ENCODE measurements at regions not wholly inside any gene's neighbourhood (a gene's known extent, or its start where the extent isn't known, plus 50 kb on each side); places are given as distances from the start of the nearest gene placed in this dataset.

DNA sequence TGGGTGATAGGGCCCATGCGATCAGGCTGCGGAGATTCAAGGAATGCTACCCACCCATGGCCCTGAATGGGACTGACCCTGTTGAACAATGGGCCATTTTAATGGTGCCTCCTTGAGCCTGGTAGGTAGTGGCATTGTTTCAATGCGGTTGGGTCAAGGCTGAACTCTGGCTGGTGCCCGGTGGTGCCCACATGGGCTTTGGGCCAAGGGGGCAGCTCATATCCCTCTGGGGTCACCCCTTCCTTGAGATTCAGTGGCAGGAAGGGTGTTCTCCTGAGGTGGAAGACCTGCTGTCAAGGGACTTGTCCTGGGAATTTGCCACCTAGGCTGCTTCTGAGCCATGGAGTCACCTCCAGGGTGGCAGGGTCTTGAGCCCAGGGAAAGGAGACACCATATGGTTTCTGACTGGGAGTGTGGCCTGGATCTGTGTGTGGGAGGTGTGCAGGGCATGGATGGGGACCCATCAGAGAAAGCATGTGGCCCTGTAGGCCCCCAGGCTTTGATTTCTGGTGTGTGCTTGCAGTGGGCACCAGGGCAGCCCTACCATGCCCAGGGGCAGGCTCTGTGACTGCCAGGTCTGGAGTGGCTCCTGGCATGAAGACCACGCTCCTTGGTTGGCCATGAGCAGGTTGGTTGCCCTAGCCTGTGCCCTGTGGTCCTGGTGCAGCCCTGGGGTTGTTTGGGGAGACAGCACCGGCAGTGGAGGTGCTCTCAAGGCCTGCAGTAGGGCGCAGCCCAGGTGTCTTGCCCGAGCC, 199.9 kb downstream of the UBE3A start:
- H3K9me3 Mint-ChIP-seq = peaks cover 39% of the 10 kb centered on the region
- H3K27ac Mint-ChIP-seq = no peak overlapping the region
- no peaks in the 10 kb centered on the region for H3K36me3 Mint-ChIP-seq (ENCODE audit: low read depth)
- TF ChIP-seq, protein P1, sequence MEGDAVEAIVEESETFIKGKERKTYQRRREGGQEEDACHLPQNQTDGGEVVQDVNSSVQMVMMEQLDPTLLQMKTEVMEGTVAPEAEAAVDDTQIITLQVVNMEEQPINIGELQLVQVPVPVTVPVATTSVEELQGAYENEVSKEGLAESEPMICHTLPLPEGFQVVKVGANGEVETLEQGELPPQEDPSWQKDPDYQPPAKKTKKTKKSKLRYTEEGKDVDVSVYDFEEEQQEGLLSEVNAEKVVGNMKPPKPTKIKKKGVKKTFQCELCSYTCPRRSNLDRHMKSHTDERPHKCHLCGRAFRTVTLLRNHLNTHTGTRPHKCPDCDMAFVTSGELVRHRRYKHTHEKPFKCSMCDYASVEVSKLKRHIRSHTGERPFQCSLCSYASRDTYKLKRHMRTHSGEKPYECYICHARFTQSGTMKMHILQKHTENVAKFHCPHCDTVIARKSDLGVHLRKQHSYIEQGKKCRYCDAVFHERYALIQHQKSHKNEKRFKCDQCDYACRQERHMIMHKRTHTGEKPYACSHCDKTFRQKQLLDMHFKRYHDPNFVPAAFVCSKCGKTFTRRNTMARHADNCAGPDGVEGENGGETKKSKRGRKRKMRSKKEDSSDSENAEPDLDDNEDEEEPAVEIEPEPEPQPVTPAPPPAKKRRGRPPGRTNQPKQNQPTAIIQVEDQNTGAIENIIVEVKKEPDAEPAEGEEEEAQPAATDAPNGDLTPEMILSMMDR (IDR thresholded peaks at IDR 0.05; ENCODE audit: unreplicated experiment in 3 of 3) = no peak
- H3K4me1 Mint-ChIP-seq = no peaks in the 10 kb centered on the region
- H3K4me3 Mint-ChIP-seq = no peak overlapping the region
- H3K27me3 Mint-ChIP-seq (ENCODE audit: low read depth) = no peaks in the 10 kb centered on the region

DNA sequence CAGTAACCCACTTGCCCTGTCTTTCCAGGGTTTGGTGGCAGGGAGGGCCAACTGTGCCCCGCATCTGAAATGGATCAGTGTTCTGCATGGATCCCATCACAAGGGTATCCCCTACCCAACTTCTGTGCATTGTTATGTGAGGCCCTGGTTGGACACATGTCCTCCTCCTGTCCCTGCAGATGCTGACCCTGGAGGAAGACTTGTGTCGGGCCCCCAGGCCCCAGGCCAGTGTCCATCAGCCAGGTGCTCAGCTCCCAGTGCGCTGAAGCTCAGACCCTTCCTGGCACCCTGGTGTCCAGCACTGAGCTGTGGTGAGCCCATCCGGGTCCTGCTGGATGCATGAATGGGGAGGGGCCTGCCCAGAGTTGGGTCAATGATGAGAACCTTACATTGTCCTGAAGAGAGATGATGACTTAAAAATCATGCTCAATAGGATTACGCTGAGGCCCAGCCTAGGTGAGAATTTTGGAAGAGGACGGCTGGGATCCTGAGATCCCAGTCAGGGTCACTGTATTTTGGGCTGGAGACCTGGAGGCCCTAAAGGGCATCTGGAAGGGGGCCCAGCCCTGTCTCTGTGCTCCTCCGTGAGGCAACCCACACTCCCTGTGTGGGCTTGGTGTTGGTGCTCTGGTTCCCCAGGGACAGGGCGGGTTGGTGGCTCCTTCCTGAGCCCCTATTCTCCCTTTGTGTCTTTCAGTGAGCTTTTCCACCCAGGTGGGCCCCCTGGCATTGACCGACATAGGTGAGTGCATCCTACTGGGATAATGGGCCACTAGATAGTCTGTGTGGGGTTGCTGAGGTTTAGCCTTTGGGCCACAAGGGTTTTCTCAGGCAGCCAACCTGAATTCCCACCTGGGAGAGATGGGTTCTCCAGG, 199.1 kb downstream of the UBE3A start:
- no peak overlapping the region for H3K27ac Mint-ChIP-seq
- H3K9me3 Mint-ChIP-seq = peaks cover 36% of the 10 kb centered on the region
- TF ChIP-seq, protein P1 (IDR thresholded peaks at IDR 0.05; ENCODE audit: unreplicated experiment in 3 of 3) = no peak
- no peaks in the 10 kb centered on the region for H3K27me3 Mint-ChIP-seq (ENCODE audit: low read depth)
- no peak overlapping the region for H3K4me3 Mint-ChIP-seq
- no peaks in the 10 kb centered on the region for H3K4me1 Mint-ChIP-seq
- H3K36me3 Mint-ChIP-seq (ENCODE audit: low read depth) = no peaks in the 10 kb centered on the region

DNA sequence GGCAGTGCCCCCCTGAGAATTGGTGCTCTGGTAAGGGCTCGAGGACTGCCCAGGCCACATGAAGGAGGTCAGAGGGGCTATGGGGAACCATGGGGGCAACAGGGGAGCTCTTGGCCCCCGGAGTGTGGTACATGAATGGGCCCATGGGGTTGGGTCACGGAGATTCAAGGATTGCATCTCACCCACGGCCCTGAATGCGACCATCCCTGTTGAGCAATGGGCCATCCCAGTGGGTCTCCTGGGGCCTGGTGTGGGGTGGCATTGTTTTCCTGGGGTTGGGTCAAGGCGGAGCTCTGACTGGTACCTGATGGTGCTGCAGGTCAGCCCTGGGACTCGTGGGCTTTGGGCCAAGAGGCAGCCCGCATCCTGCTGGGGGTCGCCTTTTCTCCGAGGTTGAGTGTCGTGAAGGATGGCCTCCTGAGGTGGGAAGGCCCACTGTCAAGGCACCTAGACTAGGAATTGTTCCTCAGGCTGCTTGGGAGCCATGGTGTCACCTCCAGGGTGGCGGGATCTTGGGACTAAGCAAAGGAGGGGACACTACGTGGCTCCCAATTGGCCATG, 198.3 kb downstream of the UBE3A start:
- TF ChIP-seq, protein P1 (IDR thresholded peaks at IDR 0.05; ENCODE audit: unreplicated experiment in 3 of 3) = no peak
- Mint-ChIP-seq H3K4me1 (no peaks in the 10 kb centered on the region), H3K9me3 (peaks cover 31% of the 10 kb centered on the region), H3K27me3 (ENCODE audit: low read depth) (no peaks in the 10 kb centered on the region), H3K4me3 (no peak overlapping the region), H3K36me3 (ENCODE audit: low read depth) (no peaks in the 10 kb centered on the region), H3K27ac (no peak overlapping the region)

DNA sequence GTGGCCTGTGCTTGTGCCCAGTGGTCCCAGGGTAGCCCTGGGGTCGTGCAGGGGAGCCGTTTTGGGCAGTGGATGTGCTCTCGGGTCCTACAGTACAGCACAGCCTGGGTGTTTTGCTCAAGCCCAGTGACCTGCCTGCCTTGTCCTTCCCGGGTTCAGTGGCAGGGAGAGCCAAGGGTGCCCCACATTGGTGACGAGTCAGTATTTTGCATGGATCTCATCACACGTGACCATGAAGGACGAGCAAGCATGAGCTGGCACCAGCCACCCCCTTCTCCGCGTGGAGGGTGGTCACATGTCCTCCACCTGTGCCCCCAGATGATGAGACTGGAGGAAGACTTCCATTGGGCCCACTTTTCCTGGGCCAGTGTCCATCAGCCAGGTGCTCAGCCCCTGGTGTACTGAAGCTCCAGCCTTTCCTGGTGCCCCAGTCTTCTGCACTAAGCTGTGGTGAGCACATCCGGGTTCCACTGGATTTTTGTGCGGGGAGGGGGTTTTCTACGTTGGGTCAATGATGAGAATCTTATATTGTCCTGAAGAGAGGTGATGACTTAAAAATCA, 197.5 kb downstream of the UBE3A start:
- Mint-ChIP-seq H3K27me3 (ENCODE audit: low read depth) (no peaks in the 10 kb centered on the region), H3K36me3 (ENCODE audit: low read depth) (no peaks in the 10 kb centered on the region), H3K4me3 (no peak overlapping the region), H3K9me3 (peaks cover 29% of the 10 kb centered on the region), H3K27ac (no peak overlapping the region), H3K4me1 (no peaks in the 10 kb centered on the region)
- TF ChIP-seq, protein P1 (IDR thresholded peaks at IDR 0.05; ENCODE audit: unreplicated experiment in 3 of 3) = no peak

DNA sequence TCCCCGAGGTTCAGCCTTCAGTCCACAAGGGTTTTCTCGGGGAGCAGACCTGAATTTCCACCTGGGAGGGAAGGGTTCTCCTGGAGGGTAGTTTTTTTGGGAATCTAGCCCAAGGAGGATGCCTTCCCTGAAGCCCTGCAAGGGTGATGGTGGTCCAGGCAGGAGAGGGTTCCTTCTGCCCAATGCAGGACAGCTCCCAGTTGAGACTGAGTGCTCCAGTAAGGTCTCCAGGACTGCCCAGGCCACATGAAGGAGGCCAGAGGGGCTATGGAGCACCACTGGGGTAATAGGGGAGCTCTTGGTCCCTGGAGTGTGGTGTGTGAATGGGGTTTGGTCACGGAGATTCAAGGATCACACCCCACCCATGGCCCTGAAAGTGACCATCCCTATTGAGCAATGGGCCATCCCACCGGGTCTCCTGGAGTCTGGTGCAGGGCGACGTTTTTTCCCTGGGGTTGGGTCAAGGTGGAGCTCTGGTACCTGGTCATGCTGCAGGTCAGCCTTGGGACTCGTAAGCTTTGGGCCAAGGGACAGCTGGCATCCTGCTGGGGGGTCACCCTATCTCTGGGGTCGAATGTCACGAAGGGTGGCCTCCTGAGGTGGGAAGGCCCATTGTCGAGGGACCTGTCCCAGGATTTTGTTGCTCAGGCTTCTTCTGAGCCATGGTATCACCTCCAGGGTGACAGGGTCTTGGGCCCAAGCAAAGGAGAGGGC, 196.5 kb downstream of the UBE3A start:
- Mint-ChIP-seq H3K9me3 (peaks cover 27% of the 10 kb centered on the region), H3K27me3 (ENCODE audit: low read depth) (no peaks in the 10 kb centered on the region), H3K36me3 (ENCODE audit: low read depth) (no peaks in the 10 kb centered on the region), H3K27ac (no peak overlapping the region), H3K4me3 (no peak overlapping the region), H3K4me1 (no peaks in the 10 kb centered on the region)
- TF ChIP-seq, protein P1 (IDR thresholded peaks at IDR 0.05; ENCODE audit: unreplicated experiment in 3 of 3) = no peak
